ENCODE measurements at regions not wholly inside any gene's neighbourhood (a gene's known extent, or its start where the extent isn't known, plus 50 kb on each side); places are given as distances from the start of the nearest gene placed in this dataset.
"Not testable (repeated sequence)": the region's sequence is repeated elsewhere in the genome, so short reads cannot be mapped to it uniquely, and the experiment has no call there.

- DNase-seq (ENCODE audit: insufficient read length, low spot score) (no peak), FAIRE-seq (no peak)
- TF ChIP-seq POLR2A (IDR thresholded peaks at IDR 0.05; ENCODE audit: low read depth, low read length) = no peak
Observed at GRCh38 chr6:85347812-85348211, 102.1 kb upstream of the NT5E start.

DNA sequence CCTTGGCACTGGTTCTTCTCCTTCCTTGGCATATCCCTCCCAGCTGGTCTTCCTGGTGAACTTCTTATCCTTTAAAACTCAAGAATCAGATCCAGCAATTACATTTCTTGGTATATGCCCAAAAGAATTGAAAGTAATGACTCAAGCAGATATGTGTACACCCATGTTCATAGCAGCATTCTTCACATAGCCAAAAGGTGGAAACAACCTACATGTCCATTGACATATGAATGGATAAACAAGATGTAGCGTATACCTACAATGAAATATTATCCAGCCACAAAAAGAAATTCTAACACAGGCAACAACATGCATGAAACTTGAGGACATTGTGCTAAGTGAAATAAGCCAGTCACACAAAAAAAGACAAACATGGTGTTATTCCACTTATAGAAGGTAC, 103.7 kb upstream of the NT5E start:
- DNase-seq (ENCODE audit: insufficient read length, low spot score) (no peak), FAIRE-seq (no peak)
- no peak for TF ChIP-seq POLR2A (IDR thresholded peaks at IDR 0.05; ENCODE audit: low read depth, low read length)

DNA sequence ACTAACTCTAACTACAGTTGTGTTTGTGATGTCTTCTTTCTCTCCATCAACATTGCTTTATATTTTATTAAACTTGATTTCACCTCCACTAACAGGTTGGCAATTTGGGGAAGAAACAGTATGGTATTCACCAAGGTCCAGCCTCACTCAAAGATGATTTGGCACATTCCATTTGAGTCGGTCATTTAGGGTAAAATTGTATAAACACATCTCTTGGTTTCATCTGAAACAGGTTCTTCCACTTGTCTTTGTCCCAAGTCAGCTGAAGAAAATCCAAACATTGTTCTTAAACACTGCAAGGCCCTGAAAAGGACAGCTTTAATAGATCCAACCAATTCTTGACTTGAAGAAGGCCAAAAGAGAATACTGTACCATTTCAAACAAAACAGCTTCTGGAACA, 104.9 kb upstream of the NT5E start:
- no peak for TF ChIP-seq POLR2A (IDR thresholded peaks at IDR 0.05; ENCODE audit: low read depth, low read length)
- FAIRE-seq = peak; percentile 27
- DNase-seq (ENCODE audit: insufficient read length, low spot score) = no peak

GRCh38 chr6:85343428-85343827, 106.5 kb upstream of the NT5E start:
- DNase-seq (ENCODE audit: insufficient read length, low spot score) (no peak), FAIRE-seq (no peak)
- TF ChIP-seq POLR2A (IDR thresholded peaks at IDR 0.05; ENCODE audit: low read depth, low read length) = no peak

- FAIRE-seq (no peak), DNase-seq (ENCODE audit: insufficient read length, low spot score) (no peak)
- no peak for TF ChIP-seq POLR2A (IDR thresholded peaks at IDR 0.05; ENCODE audit: low read depth, low read length)
Observed at GRCh38 chr6:85329196-85329595, 120.7 kb upstream of the NT5E start.

DNA sequence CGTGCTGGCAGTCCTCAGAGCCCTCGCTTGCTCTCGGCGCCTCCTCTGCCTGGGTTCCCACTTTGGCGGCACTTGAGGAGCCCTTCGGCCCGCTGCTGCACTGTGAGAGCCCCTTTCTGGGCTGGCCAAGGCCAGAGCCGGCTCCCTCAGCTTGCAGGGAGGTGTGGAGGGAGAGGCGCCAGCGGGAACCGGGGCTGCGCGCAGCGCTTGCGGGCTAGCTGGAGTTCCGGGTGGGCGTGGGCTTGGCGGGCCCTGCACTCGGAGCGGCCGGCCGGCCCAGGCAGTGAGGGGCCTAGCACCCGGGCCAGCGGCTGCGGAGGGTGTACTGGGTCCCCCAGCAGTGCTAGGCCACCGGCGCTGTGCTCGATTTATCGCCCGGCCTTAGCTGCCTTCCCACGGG, 124.1 kb upstream of the NT5E start:
- FAIRE-seq; DNase-seq (ENCODE audit: insufficient read length, low spot score): not testable (repeated sequence)

DNA sequence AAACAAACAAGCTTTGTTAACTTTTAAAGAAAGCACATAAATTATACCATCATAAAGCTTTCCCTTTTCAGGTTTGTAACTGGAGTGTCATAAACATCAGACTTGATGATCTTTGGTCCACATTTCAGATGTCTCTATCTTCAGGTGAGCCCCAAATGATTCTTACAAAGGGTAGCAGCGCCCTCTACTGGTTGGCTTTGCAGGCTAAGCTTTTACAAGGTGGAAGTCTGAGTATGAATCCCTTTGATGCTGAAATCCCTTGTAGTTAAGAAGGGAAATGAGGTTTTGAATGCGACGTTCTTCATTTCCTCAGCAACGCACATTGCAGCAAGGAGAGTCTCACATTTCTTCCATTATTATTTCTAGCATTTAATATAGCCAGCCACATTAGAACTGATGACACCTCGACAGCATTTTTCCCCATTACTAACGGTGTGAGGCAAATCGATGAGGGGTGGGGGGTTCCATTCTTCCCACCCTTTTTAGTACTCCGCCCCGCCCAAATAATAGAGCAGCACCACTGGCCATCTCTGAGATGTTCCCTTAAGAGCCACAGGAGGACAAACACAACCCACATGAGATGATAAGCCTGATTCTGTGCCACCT, 126.3 kb upstream of the NT5E start:
- DNase-seq (ENCODE audit: insufficient read length, low spot score) = peak; percentile 41
- FAIRE-seq = peak; percentile 88
- no peak for TF ChIP-seq POLR2A (IDR thresholded peaks at IDR 0.05; ENCODE audit: low read depth, low read length)

GRCh38 chr6:85322446-85323105, 127.3 kb upstream of the NT5E start:
- FAIRE-seq (no peak), DNase-seq (ENCODE audit: insufficient read length, low spot score) (no peak)
- no peak for TF ChIP-seq POLR2A (IDR thresholded peaks at IDR 0.05; ENCODE audit: low read depth, low read length)

DNA sequence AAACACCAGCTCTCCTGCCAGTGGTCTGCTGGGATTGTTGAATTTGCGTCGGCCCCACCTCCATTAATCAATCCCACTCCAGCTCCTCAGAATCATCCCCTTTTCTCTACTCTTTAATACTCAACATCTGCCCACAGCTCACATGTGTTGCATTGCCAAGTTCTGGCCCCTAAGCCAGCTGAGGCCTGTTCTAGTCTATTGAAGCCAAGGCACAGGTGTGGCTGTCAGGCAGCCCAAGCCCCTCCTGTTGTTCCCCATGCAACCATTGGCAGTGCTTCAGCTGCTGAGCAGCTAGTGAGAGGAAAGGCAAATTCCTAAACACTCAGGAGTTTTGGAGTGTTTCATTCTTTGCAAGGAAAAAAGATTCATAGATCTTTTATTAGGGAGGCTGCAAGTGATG, 128.0 kb upstream of the NT5E start:
- DNase-seq (ENCODE audit: insufficient read length, low spot score) (no peak), FAIRE-seq (no peak)

DNA sequence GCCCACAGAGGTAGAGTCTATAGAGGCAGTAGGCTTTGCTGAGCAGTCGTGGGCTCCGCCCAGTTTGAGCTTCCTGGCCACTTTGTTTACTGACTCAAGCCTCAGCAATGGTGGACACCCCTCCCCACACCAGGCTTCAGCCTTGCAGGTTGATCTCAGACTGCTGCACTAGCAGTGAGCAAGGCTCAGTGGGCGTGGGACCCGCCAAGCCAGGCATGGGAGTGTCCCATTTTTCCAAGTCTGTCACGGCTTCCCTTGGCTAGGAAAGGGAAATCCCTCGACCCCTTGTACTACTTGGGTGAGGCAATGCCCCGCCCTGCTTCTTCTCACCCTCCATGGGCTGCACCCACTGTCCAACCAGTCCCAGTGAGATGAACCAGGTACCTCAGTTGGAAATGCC, 135.3 kb upstream of the NT5E start:
- no peak for DNase-seq (ENCODE audit: insufficient read length, low spot score)
- TF ChIP-seq POLR2A (IDR thresholded peaks at IDR 0.05; ENCODE audit: low read depth, low read length) = no peak
- FAIRE-seq = no peak

More for the DNA sequence above, 128.0 kb upstream of the NT5E start:
- no peak for TF ChIP-seq POLR2A (IDR thresholded peaks at IDR 0.05; ENCODE audit: low read depth, low read length)

DNA sequence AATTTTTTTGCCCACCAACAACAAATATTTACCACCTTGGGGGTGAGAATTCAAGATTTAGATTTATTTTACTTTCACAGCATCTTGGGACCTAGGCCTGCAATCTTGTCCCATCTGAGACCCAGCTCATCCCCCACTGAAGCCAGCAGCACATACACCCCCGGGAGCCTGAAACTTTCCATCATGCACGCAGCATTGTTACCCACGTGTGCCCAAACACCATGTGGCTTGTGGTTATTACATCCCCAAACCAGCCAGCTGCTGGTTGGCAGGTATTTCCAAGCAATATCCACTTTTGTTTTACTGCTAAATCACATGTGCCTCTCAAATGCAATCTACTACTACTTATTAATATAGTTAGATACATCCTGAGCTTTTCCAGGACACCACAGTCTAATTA, 149.3 kb upstream of the NT5E start:
- no peak for TF ChIP-seq POLR2A (IDR thresholded peaks at IDR 0.05; ENCODE audit: low read depth, low read length)
- no peak for DNase-seq (ENCODE audit: insufficient read length, low spot score)
- no peak for FAIRE-seq

GRCh38 chr6:85298553-85298952, 151.3 kb upstream of the NT5E start:
- DNase-seq (ENCODE audit: insufficient read length, low spot score) = no peak
- no peak for FAIRE-seq
- no peak for TF ChIP-seq POLR2A (IDR thresholded peaks at IDR 0.05; ENCODE audit: low read depth, low read length)

- no peak for DNase-seq (ENCODE audit: insufficient read length, low spot score)
- no peak for FAIRE-seq
- TF ChIP-seq POLR2A (IDR thresholded peaks at IDR 0.05; ENCODE audit: low read depth, low read length) = no peak
Observed at GRCh38 chr6:85291326-85291725, 158.6 kb upstream of the NT5E start.

DNA sequence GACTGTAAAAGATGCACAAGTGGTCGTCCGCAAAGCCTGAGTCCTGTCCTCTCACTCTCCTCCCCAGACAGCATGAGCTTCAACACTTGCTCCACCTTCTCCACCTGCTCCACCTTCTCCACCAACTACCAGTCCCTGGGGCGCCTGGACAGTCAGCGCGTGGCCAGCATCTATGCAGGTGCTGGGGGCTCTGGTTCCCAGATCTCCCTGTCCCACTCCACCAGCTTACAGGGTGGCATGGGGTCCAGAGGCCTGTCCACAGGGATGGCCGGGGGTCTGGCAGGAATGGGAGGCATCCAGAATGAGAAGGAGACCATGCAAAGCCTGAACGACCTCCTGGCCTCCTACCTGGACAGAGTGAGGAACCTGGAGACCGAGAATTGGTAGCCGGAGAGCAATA, 162.2 kb upstream of the NT5E start:
- TF ChIP-seq POLR2A (IDR thresholded peaks at IDR 0.05; ENCODE audit: low read depth, low read length) = no peak
- no peak for FAIRE-seq
- DNase-seq (ENCODE audit: insufficient read length, low spot score) = no peak

GRCh38 chr6:85287158-85287557, 162.7 kb upstream of the NT5E start:
- FAIRE-seq = no peak
- DNase-seq (ENCODE audit: insufficient read length, low spot score) = no peak
- no peak for TF ChIP-seq POLR2A (IDR thresholded peaks at IDR 0.05; ENCODE audit: low read depth, low read length)

GRCh38 chr6:85286507-85286906, 163.4 kb upstream of the NT5E start:
- not testable (repeated sequence) for FAIRE-seq; DNase-seq (ENCODE audit: insufficient read length, low spot score)

All from H54 (cell line).